Cardiac fibroblast (primary cell): ENCODE measurements at regions not wholly inside any gene's neighbourhood (a gene's known extent, or its start where the extent isn't known, plus 50 kb on each side); places are given as distances from the start of the nearest gene placed in this dataset.
A peak's percentile ranks its signal among the peaks of the same experiment; 100 is the strongest.

Experiments used
- DNase-seq, 2 donors: peaks; one replicate each; pipeline versions ENCODE4 v3.0.0 to v3.0.0-alpha.2; 2010; ENCODE audit warnings: low read depth in 2 of 2
- H3K4me3 ChIP-seq, 2 donors: replicated peaks in 1 of 2; 1 replicate in 1 of 2; 2 replicates in 1 of 2; pipeline ENCODE4 v1.5.1; 2011; ENCODE audit warnings: low read depth in 2 of 2, low read length in 2 of 2, mild to moderate bottlenecking in 2 of 2, moderate library complexity in 1 of 2
- TF ChIP-seq, protein P1 (sequence below): IDR thresholded peaks from one replicate; pipeline ENCODE4 v1.5.1; 2011; ENCODE audit warnings: low read depth, mild to moderate bottlenecking, low read length, inconsistent platforms

DNA sequence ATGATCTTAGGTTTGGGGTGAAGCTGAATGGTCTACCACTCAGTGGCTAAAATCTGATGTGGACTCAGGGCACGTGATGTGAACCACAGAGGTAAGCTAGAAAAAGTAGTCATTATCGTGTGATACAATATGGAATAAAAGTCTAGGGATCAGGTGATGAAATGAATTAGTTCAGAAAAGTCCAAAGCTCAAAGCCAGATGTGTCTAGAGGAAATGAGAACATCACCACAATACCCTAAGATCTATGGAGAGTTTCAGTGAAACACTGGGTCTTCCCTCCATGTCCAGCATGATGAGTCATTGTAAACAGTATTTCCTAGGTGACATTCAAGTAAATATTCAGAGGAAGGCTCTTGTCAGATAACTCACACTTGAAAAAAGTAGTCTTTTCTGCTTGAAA is 1257.4 kb upstream of the ZEB2 start:
- no peak overlapping the region for H3K4me3 ChIP-seq
- TF ChIP-seq, protein P1, sequence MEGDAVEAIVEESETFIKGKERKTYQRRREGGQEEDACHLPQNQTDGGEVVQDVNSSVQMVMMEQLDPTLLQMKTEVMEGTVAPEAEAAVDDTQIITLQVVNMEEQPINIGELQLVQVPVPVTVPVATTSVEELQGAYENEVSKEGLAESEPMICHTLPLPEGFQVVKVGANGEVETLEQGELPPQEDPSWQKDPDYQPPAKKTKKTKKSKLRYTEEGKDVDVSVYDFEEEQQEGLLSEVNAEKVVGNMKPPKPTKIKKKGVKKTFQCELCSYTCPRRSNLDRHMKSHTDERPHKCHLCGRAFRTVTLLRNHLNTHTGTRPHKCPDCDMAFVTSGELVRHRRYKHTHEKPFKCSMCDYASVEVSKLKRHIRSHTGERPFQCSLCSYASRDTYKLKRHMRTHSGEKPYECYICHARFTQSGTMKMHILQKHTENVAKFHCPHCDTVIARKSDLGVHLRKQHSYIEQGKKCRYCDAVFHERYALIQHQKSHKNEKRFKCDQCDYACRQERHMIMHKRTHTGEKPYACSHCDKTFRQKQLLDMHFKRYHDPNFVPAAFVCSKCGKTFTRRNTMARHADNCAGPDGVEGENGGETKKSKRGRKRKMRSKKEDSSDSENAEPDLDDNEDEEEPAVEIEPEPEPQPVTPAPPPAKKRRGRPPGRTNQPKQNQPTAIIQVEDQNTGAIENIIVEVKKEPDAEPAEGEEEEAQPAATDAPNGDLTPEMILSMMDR = no peak
- peak; percentile 55 to 80 for DNase-seq

DNA sequence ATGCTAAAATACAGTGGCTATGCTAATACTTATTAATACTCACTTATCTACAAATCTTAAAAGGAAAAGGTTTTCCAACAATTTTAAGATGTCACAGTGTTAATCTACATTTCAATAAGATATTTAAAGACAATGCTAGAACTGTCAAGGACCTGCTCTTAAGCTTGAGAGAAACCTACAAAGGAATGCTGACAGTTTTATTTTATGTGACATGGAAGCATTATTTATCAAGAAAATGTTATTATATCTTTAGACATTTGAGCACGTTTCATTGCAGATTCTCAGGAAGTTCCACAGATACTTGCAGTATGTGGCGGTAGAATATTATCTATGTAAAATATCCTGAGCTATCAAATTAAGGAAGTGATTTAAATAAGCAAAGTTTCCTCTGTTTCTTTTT is 1255.7 kb upstream of the ZEB2 start:
- H3K4me3 ChIP-seq = no peak overlapping the region
- no peak for DNase-seq
- TF ChIP-seq, protein P1 = no peak

DNA sequence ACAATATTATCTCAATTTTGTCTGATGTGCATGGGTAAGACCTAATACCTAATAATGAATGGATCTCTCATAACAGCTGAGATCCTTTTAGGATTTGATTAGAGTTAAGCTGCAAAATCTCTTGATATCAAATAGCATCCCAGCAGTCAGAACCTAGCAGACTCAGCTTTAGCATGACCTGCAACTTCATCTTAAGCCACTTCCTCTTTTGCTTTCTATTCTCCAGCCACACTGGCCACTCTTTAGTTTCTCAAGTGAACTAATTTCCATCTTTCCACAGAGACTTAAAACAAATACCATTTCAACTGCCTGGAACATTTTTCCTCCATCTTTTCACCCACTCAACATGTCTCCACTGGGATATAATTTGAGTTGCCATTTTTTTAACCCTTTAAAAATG is 1251.6 kb upstream of the ZEB2 start:
- TF ChIP-seq, protein P1 = no peak
- DNase-seq = no peak
- no peak overlapping the region for H3K4me3 ChIP-seq

DNA sequence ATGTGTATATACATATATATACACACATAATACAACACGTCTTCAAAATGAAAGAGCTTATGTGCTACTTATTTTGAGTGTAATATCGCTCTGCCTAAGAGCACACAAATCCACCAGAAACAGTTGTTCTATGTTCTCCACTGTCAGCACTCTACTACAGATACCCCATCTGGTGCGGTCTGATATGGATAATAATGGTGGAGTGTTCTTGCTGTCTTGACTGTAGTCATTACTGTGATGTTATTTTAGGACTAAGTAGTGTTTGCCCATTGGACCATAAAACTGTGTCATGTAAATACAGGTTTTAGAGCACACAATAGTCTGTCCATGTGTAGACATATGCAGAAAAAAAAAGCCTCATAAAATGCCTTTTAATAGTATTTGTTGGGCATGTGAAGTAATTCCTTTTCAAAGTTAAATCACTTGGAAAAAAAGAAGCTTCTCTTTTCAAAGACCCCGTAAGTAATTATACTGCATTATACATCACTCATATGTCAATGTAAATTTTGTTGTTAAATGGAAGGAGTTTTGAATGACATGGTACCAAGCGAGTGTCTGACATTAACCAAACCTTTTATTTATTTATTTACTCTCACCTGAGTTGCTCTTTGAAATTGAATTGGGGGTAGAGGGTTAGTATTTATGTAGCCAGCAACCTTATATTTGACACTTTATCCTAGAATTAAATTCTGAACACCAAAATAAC is 1249.2 kb upstream of the ZEB2 start:
- no peak for DNase-seq
- TF ChIP-seq, protein P1 = no peak

DNA sequence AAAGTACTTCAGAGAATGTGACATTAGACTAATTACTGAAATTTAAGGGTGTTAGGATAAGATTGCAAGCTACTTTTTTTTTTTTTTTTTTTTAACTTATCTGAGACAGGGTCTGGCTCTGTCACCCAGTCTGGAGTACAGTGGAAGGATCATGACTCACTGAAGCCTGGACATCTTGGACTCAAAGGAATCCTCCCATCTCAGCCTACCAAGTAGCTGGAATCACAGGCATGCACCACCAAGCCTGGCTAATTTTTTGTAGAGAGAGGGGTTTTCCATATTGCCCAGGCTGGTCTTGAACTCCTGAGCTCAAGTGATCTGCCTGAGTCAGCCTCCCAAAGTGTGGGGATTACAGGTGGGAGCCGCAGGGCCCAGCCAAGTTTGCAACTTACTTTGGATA is 1246.0 kb upstream of the ZEB2 start:
- H3K4me3 ChIP-seq = no peak overlapping the region
- TF ChIP-seq, protein P1 = no peak
- no peak for DNase-seq

More for the DNA sequence above, 1249.2 kb upstream of the ZEB2 start:
- no peak overlapping the region for H3K4me3 ChIP-seq

DNA sequence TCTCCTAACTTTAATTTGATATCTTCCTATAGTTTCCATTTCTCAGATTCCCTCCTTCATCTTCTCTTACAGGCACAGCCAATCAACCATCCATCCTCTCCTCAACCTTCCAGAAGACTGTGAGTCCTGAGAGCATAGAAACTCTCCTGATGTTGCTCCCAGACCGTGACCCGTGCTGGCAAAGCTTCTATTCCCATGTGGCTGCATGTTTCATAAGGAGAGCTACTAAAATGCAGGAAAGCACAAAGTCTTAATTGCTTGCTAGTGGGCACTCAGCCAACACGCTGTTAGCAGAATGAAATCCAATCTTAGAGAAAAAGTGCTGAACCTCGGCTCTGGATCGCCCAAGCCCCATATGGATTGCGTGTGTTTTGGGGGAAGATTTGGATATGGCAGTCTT is 1244.7 kb upstream of the ZEB2 start:
- H3K4me3 ChIP-seq = no peak overlapping the region
- peak; percentile 30 to 90 for DNase-seq
- TF ChIP-seq, protein P1 = no peak
